ENCODE measurements at regions not wholly inside any gene's neighbourhood (a gene's known extent, or its start where the extent isn't known, plus 50 kb on each side); places are given as distances from the start of the nearest gene placed in this dataset.

- Histone ChIP-seq H3K27ac (no peak overlapping the region), H3K27me3 (no peaks in the 10 kb centered on the region), H3K9me3 (no peaks in the 10 kb centered on the region), H3K4me1 (no peaks in the 10 kb centered on the region), H3K4me3 (no peak overlapping the region), H3K36me3 (no peaks in the 10 kb centered on the region)
- intact Hi-C loops (cut with DNase I; ENCODE audit: low total_unique reads), result no loop called here
- no peak for DNase-seq
- TF ChIP-seq CTCF (IDR thresholded peaks at IDR 0.05) (no peak), POLR2A (IDR thresholded peaks at IDR 0.05) (no peak)
Measured at GRCh38 chr7:142413280-142414000, 155.6 kb upstream of the PRSS58 start.

- TF ChIP-seq CTCF (IDR thresholded peaks at IDR 0.05) (no peak), POLR2A (IDR thresholded peaks at IDR 0.05) (no peak)
- Histone ChIP-seq H3K9me3 (no peaks in the 10 kb centered on the region), H3K27ac (no peak overlapping the region), H3K4me3 (no peak overlapping the region), H3K36me3 (no peaks in the 10 kb centered on the region), H3K27me3 (no peaks in the 10 kb centered on the region), H3K4me1 (no peaks in the 10 kb centered on the region)
- DNase-seq, result no peak
- intact Hi-C loops (cut with DNase I; ENCODE audit: low total_unique reads), result no loop called here
Measured at GRCh38 chr7:142412551-142413193, 154.8 kb upstream of the PRSS58 start.

- H3K9me3 ChIP-seq, result no peaks in the 10 kb centered on the region
- H3K4me1 ChIP-seq, result no peaks in the 10 kb centered on the region
- H3K27ac ChIP-seq, result no peak overlapping the region
- no peak overlapping the region for H3K4me3 ChIP-seq
- intact Hi-C loops (cut with DNase I; ENCODE audit: low total_unique reads), result no loop called here
- H3K27me3 ChIP-seq, result no peaks in the 10 kb centered on the region
- H3K36me3 ChIP-seq, result no peaks in the 10 kb centered on the region
- TF ChIP-seq CTCF (IDR thresholded peaks at IDR 0.05) (no peak), POLR2A (IDR thresholded peaks at IDR 0.05) (no peak)
- no peak for DNase-seq
Measured at GRCh38 chr7:142409471-142409870, 151.6 kb upstream of the PRSS58 start.

DNA sequence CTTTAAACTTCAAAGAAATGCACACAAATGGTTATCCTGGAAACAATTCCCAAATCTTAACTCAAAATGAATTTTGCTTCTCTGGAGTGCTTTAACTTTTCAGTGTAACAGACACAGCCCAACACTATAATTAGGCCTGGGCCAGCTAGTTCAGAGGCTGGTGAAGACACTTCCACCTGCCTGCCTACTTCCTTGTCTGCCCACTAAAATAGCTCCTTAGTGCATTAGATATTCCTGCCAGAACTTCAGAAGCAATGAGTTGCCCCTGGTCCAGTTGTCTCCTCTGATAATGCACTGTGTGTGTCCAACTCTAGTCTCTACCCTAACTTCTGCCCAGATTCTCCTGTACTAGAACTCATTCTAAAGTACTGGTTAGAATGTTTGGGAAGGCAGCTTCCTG, 150.9 kb upstream of the PRSS58 start:
- Histone ChIP-seq H3K36me3 (no peaks in the 10 kb centered on the region), H3K4me3 (no peak overlapping the region), H3K4me1 (no peaks in the 10 kb centered on the region), H3K27me3 (no peaks in the 10 kb centered on the region), H3K27ac (no peak overlapping the region), H3K9me3 (no peaks in the 10 kb centered on the region)
- no peak for DNase-seq
- intact Hi-C loops (cut with DNase I; ENCODE audit: low total_unique reads), result no loop called here
- TF ChIP-seq CTCF (IDR thresholded peaks at IDR 0.05), result no peak
- no peak for TF ChIP-seq POLR2A (IDR thresholded peaks at IDR 0.05)

DNA sequence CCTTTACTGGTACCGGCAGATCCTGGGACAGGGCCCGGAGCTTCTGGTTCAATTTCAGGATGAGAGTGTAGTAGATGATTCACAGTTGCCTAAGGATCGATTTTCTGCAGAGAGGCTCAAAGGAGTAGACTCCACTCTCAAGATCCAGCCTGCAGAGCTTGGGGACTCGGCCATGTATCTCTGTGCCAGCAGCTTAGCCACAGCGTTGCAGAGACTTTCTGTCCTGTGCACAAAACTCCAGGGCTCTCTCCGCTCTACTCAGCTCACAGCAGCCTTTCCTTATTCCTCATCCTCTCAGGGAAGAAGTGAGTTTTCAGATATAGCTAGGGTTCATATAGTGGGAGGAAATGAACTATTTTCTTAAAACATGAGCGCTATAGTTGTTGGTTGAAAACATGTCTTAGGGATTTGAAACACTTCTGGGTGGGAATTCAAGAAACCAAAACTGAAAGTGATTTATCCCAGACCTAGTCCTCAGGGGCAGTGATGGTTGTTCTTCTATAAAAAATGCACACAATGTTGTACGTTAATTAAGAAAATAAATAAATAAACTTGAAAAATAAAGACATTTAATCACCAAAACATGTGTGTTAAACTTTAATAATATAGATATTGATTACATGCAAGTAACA, 150.2 kb upstream of the PRSS58 start:
- Histone ChIP-seq H3K9me3 (no peaks in the 10 kb centered on the region), H3K27ac (no peak overlapping the region), H3K4me1 (no peaks in the 10 kb centered on the region), H3K27me3 (no peaks in the 10 kb centered on the region), H3K36me3 (no peaks in the 10 kb centered on the region), H3K4me3 (no peak overlapping the region)
- intact Hi-C loops (cut with DNase I; ENCODE audit: low total_unique reads), result no loop called here
- TF ChIP-seq POLR2A (IDR thresholded peaks at IDR 0.05) (no peak), CTCF (IDR thresholded peaks at IDR 0.05) (no peak)
- DNase-seq, result no peak
